ENCODE measurements at regions not wholly inside any gene's neighbourhood (a gene's known extent, or its start where the extent isn't known, plus 50 kb on each side); places are given as distances from the start of the nearest gene placed in this dataset.

- no peak for DNase-seq (ENCODE audit: low spot score)
- H3K9me3 ChIP-seq (ENCODE audit: low read depth, low read length, poor library complexity, severe bottlenecking): no peaks in the 10 kb centered on the region
- no peak overlapping the region for H3K4me3 ChIP-seq (ENCODE audit: low read depth, low read length, poor library complexity, severe bottlenecking)
- ChIA-PET CTCF (no interaction called here), POLR2A (ENCODE audit: low non-redundant PET) (no interaction called here)
- TF ChIP-seq CTCF (conservative IDR thresholded peaks at IDR 0.05; ENCODE audit: low read depth, low read length) (no peak), EZH2 (IDR thresholded peaks at IDR 0.05; ENCODE audit: borderline replicate concordance, low read depth, low read length, poor library complexity, severe bottlenecking) (no peak)
- BruUV-seq (replicated peaks): no TSS peak
- no peak overlapping the region for H3K27ac ChIP-seq (ENCODE audit: low read depth, low read length, poor library complexity, severe bottlenecking)
- H3K4me1 ChIP-seq (ENCODE audit: insufficient read depth, low read length, poor library complexity, severe bottlenecking): no peaks in the 10 kb centered on the region
- peaks cover 13% of the 10 kb centered on the region for H3K27me3 ChIP-seq (replicated peaks; ENCODE audit: insufficient read depth, low read depth, low read length, poor library complexity)
- intact Hi-C loops (cut with micrococcal nuclease; ENCODE audit: unreplicated experiment): no loop called here
- no peaks in the 10 kb centered on the region for H3K36me3 ChIP-seq (ENCODE audit: insufficient read depth, low read length, poor library complexity, severe bottlenecking)
These were observed 87.7 kb upstream of the RASGRP1 start for GRCh38 chr15:38652183-38652794.

GRCh38 chr15:38652998-38653397 is 88.4 kb upstream of the RASGRP1 start:
- ChIA-PET CTCF (no interaction called here), POLR2A (ENCODE audit: low non-redundant PET) (no interaction called here)
- Histone ChIP-seq H3K4me1 (ENCODE audit: insufficient read depth, low read length, poor library complexity, severe bottlenecking) (no peaks in the 10 kb centered on the region), H3K9me3 (ENCODE audit: low read depth, low read length, poor library complexity, severe bottlenecking) (no peaks in the 10 kb centered on the region), H3K36me3 (ENCODE audit: insufficient read depth, low read length, poor library complexity, severe bottlenecking) (no peaks in the 10 kb centered on the region), H3K4me3 (ENCODE audit: low read depth, low read length, poor library complexity, severe bottlenecking) (no peak overlapping the region), H3K27ac (ENCODE audit: low read depth, low read length, poor library complexity, severe bottlenecking) (no peak overlapping the region), H3K27me3 (replicated peaks; ENCODE audit: insufficient read depth, low read depth, low read length, poor library complexity) (peaks cover 16% of the 10 kb centered on the region)
- TF ChIP-seq EZH2 (IDR thresholded peaks at IDR 0.05; ENCODE audit: borderline replicate concordance, low read depth, low read length, poor library complexity, severe bottlenecking) (no peak), CTCF (conservative IDR thresholded peaks at IDR 0.05; ENCODE audit: low read depth, low read length) (no peak)
- intact Hi-C loops (cut with micrococcal nuclease; ENCODE audit: unreplicated experiment): no loop called here
- DNase-seq (ENCODE audit: low spot score): no peak
- no TSS peak for BruUV-seq (replicated peaks)

GRCh38 chr15:38658431-38658830 is 93.8 kb upstream of the RASGRP1 start:
- H3K4me3 ChIP-seq (ENCODE audit: low read depth, low read length, poor library complexity, severe bottlenecking): no peak overlapping the region
- no TSS peak for BruUV-seq (replicated peaks)
- no peaks in the 10 kb centered on the region for H3K36me3 ChIP-seq (ENCODE audit: insufficient read depth, low read length, poor library complexity, severe bottlenecking)
- TF ChIP-seq EZH2 (IDR thresholded peaks at IDR 0.05; ENCODE audit: borderline replicate concordance, low read depth, low read length, poor library complexity, severe bottlenecking): no peak
- TF ChIP-seq CTCF (conservative IDR thresholded peaks at IDR 0.05; ENCODE audit: low read depth, low read length): no peak
- peaks cover 6% of the 10 kb centered on the region for H3K27me3 ChIP-seq (replicated peaks; ENCODE audit: insufficient read depth, low read depth, low read length, poor library complexity)
- CTCF ChIA-PET: interaction anchor here (1.1 kb wide), 1 partner anchor 95 kb away, joined by 8 read pairs; no protein-coding TSS in a partner anchor
- intact Hi-C loops (cut with micrococcal nuclease; ENCODE audit: unreplicated experiment): no loop called here
- POLR2A ChIA-PET (ENCODE audit: low non-redundant PET): no interaction called here
- no peaks in the 10 kb centered on the region for H3K4me1 ChIP-seq (ENCODE audit: insufficient read depth, low read length, poor library complexity, severe bottlenecking)
- no peak for DNase-seq (ENCODE audit: low spot score)
- H3K9me3 ChIP-seq (ENCODE audit: low read depth, low read length, poor library complexity, severe bottlenecking): no peaks in the 10 kb centered on the region
- no peak overlapping the region for H3K27ac ChIP-seq (ENCODE audit: low read depth, low read length, poor library complexity, severe bottlenecking)
